HEK293T (cell line): ENCODE measurements at regions not wholly inside any gene's neighbourhood (a gene's known extent, or its start where the extent isn't known, plus 50 kb on each side); places are given as distances from the start of the nearest gene placed in this dataset.
"Not testable (repeated sequence)": the region's sequence is repeated elsewhere in the genome, so short reads cannot be mapped to it uniquely, and the experiment has no call there.

ENCODE experiments used
- CTCF ChIA-PET: fragments of 350-600 bp; formaldehyde crosslinking; extraction: SDS; loops from one replicate; lab custom pipeline; 2021; ENCODE audit warnings: antibody characterized with exemption, inconsistent platforms; lab: Yijun Ruan, JAX
- POLR2A ChIA-PET: fragments of 350-600 bp; formaldehyde crosslinking; extraction: SDS; loops from one replicate; lab custom pipeline; 2020; ENCODE audit warnings: antibody characterized with exemption, inconsistent platforms; lab: Yijun Ruan, JAX
- DNase-seq: peaks from one replicate; pipeline ENCODE4 v3.0.0; 2012; ENCODE audit warnings: mixed read lengths; ENCODE audit errors: extremely low spot score
- ARNT ChIP-seq: fragments of 450-650 bp; IDR thresholded peaks from 2 replicates; pipeline ENCODE4 v1.6.1; 2017; ENCODE audit warnings: mild to moderate bottlenecking
- BHLHE40 ChIP-seq: fragments of 450-650 bp; IDR thresholded peaks from 2 replicates; pipeline ENCODE4 v1.6.1; 2016; ENCODE audit warnings: mild to moderate bottlenecking, moderate library complexity, borderline replicate concordance
- CTBP1 ChIP-seq: fragments of 450-650 bp; IDR thresholded peaks from 2 replicates; pipeline ENCODE4 v1.6.1; 2016; ENCODE audit warnings: borderline replicate concordance
- ELF4 ChIP-seq: fragments of 450-650 bp; IDR thresholded peaks from 2 replicates; pipeline ENCODE4 v1.6.1; 2017; ENCODE audit warnings: antibody characterized with exemption
- FOXA1 ChIP-seq: fragments of 450-650 bp; IDR thresholded peaks from 2 replicates; pipeline ENCODE4 v1.6.1; 2016; ENCODE audit warnings: mild to moderate bottlenecking
- FOXK2 ChIP-seq: fragments of 450-650 bp; IDR thresholded peaks from 2 replicates; pipeline ENCODE4 v1.6.1; 2016; ENCODE audit warnings: mild to moderate bottlenecking
- FOXM1 ChIP-seq: fragments of 450-650 bp; IDR thresholded peaks from 2 replicates; pipeline ENCODE4 v1.6.1; 2017; ENCODE audit warnings: mild to moderate bottlenecking, borderline replicate concordance
- HDGF ChIP-seq: fragments of 450-650 bp; IDR thresholded peaks from 2 replicates; pipeline ENCODE4 v1.6.1; 2017; ENCODE audit warnings: antibody characterized with exemption, borderline replicate concordance
- L3MBTL2 ChIP-seq: fragments of 450-650 bp; conservative IDR thresholded peaks from 2 replicates; pipeline ENCODE4 v1.6.1; 2016; ENCODE audit warnings: mild to moderate bottlenecking
- LEF1 ChIP-seq: fragments of 450-650 bp; IDR thresholded peaks from 2 replicates; pipeline ENCODE4 v1.6.1; 2017; ENCODE audit warnings: mild to moderate bottlenecking, borderline replicate concordance
- NFRKB ChIP-seq: fragments of 450-650 bp; IDR thresholded peaks from 2 replicates; pipeline ENCODE4 v1.6.1; 2016; ENCODE audit warnings: mild to moderate bottlenecking, moderate library complexity
- SP1 ChIP-seq: fragments of 450-650 bp; IDR thresholded peaks from 2 replicates; pipeline ENCODE4 v1.6.1; 2017
- SUZ12 ChIP-seq: fragments of 450-650 bp; IDR thresholded peaks from 2 replicates; pipeline ENCODE4 v1.6.1; 2016; ENCODE audit warnings: mild to moderate bottlenecking
- TARDBP ChIP-seq: fragments of 450-650 bp; IDR thresholded peaks from 2 replicates; pipeline ENCODE4 v1.6.1; 2016
- ZNF384 ChIP-seq: fragments of 450-650 bp; IDR thresholded peaks from 2 replicates; pipeline ENCODE4 v1.6.1; 2016
- TF ChIP-seq, protein P1 (sequence below): fragments of 450-650 bp; IDR thresholded peaks from 2 replicates; pipeline ENCODE4 v1.6.1; 2016

DNA sequence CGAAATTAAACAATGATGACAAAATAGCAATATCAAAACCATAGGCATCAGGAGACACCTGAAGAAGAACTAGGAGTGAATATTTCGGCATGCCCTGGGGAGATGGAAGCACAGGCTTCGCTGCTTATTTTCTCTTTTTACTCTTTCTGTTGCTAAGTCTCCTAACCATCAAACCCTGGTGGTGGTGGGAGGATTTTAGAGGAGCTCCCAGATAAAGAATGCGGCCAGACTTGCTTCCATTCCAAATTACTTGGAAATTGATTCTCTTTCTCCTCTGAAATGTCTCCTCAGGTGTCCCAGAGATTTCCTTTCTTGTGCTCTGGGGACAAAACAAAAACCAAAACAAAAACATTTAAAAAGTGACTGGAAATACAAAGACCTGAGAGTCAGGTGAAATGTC lies 243.0 kb downstream of the KBTBD8 start:
- CTCF ChIA-PET = no interaction called here
- no peak for DNase-seq
- TF ChIP-seq BHLHE40 (no peak), ARNT (no peak), FOXM1 (no peak), L3MBTL2 (no peak), ZNF384 (no peak), SUZ12 (no peak), HDGF (no peak), FOXK2 (no peak), SP1 (no peak), LEF1 (no peak), FOXA1 (no peak), ELF4 (no peak), NFRKB (no peak), CTBP1 (no peak), TARDBP (no peak)
- TF ChIP-seq, protein P1, sequence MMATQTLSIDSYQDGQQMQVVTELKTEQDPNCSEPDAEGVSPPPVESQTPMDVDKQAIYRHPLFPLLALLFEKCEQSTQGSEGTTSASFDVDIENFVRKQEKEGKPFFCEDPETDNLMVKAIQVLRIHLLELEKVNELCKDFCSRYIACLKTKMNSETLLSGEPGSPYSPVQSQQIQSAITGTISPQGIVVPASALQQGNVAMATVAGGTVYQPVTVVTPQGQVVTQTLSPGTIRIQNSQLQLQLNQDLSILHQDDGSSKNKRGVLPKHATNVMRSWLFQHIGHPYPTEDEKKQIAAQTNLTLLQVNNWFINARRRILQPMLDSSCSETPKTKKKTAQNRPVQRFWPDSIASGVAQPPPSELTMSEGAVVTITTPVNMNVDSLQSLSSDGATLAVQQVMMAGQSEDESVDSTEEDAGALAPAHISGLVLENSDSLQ = no peak
- POLR2A ChIA-PET = no interaction called here

DNA sequence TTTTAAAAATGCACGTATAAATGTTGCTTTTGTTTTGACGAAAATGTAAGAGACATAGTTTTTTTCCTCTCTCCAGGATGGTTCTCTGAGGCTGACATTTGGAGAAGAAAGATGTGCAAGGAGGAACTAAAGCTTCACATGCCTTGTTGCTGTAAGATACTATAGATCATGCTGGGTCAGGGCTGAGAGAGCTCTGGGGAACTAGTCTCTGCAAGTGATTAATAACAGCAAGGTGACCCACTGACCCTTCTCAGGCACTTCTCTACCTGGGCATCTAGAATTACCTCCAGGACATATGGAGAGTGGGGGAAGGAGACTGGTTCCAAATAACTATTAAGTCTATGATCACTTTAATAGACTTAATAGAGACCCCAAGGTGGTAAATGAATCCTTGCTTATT lies 246.0 kb downstream of the KBTBD8 start:
- no peak for DNase-seq
- ChIA-PET POLR2A (no interaction called here), CTCF (no interaction called here)
- TF ChIP-seq CTBP1 (no peak), FOXK2 (no peak), ZNF384 (no peak), HDGF (no peak), BHLHE40 (no peak), FOXM1 (no peak), FOXA1 (no peak), ELF4 (no peak), NFRKB (no peak), LEF1 (no peak), SUZ12 (no peak), TARDBP (no peak), SP1 (no peak), ARNT (no peak)
- TF ChIP-seq, protein P1 = no peak

DNA sequence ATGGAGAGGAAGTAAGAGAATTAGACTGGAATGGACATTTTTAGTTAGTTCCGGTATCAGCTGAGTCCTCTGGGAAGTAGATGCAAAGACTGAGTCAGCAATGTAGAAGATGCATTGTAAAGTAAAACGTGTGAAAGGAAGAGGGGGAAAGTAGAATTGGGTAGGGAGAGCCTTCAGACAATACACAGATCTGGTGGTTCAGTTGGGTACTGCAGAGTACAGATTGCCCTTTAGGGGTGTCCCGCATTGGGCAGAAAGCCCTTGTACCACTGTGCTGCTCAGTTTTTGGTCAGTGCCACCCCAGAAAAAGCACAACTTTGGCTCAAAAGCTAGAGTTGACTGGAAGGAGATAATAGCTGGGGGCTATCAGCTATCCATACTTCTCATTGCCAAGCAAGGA lies 247.4 kb downstream of the KBTBD8 start:
- no peak for TF ChIP-seq FOXA1
- no peak for TF ChIP-seq BHLHE40
- TF ChIP-seq LEF1 = no peak
- TF ChIP-seq TARDBP = no peak
- no peak for TF ChIP-seq CTBP1
- no peak for TF ChIP-seq SP1
- CTCF ChIA-PET = no interaction called here
- DNase-seq = no peak
- POLR2A ChIA-PET = no interaction called here

DNA sequence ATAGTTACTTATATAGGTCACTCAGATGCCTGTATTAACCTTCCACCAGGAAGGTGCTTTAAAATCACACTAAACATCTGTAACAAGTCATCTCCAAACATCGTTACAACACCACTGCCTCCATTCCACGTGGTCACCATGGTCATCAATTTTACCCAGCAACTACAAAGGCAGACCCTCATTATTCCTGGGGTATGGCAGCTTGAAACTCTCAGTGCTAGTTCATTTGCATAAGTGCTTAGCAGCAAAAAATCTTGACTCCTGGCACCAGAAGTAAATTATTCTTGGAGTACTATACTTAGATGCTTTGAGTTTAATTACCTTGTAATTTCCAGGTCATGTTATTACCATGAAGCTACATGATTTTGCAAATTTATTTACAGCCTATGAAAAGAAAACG lies 250.6 kb downstream of the KBTBD8 start:
- ChIA-PET CTCF (no interaction called here), POLR2A (no interaction called here)
- no peak for DNase-seq
- TF ChIP-seq LEF1 = no peak
- TF ChIP-seq ZNF384 = no peak
- TF ChIP-seq BHLHE40 = no peak
- no peak for TF ChIP-seq FOXA1
- no peak for TF ChIP-seq TARDBP
- TF ChIP-seq L3MBTL2 = no peak
- TF ChIP-seq SUZ12 = no peak
- TF ChIP-seq SP1 = no peak
- no peak for TF ChIP-seq FOXK2
- TF ChIP-seq ELF4 = no peak
- TF ChIP-seq FOXM1 = no peak
- no peak for TF ChIP-seq HDGF
- TF ChIP-seq, protein P1 = no peak
- TF ChIP-seq ARNT = no peak

DNA sequence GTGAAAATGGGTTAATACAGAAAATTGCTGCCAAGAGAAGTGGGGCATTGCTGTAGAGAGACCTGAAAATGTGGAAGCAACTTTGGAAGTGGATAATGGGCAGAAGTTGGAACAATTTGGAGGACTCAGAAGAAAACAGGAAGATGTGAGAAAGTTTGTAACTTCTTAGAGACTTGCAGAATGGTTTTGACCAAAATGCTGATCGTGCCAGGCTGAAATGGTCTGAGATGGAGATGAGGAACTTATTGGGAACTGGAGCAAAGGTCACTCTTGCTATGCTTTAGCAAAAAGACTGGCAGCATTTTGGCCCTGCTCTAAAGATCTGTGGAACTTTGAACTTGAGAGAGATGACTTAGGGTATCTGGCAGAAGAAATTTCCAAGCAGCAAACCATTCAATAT lies 254.8 kb downstream of the KBTBD8 start:
- DNase-seq, POLR2A ChIA-PET, CTCF ChIA-PET: not testable (repeated sequence)

DNA sequence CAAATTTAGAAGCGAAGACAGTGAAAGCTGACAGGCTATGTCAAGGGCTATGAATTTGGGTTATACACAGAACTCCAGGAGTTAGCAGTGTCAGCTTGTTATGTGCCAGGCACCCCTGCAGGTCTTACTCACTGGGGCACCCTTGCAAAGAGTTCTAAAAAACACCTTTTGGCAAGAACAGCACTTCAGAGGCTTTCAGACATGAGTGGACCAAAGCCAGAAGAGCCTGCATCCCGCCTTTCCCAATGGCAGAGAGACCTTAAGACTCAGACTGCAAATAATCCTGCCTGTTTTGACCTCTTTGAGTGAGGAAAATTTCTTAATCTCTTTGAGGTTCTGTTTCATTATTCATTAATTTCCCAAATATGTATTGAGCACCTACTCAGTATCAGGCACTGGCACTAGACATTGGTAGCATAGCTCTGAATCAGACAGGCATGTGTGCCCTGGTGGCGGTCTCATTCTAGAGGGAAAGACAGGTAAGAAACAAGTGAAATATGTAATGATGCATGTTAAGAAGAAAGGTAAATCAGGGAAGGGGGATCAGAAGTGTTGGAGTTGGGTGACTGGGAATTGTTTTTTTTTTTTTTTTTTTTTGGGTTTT lies 280.0 kb downstream of the KBTBD8 start:
- ChIA-PET CTCF (no interaction called here), POLR2A (no interaction called here)
- DNase-seq = no peak
- no peak for TF ChIP-seq CTBP1
- TF ChIP-seq ZNF384 = no peak
- no peak for TF ChIP-seq LEF1
- TF ChIP-seq HDGF = no peak
- TF ChIP-seq FOXK2 = no peak
- no peak for TF ChIP-seq FOXA1
- TF ChIP-seq SUZ12 = no peak
- no peak for TF ChIP-seq NFRKB
- no peak for TF ChIP-seq TARDBP

DNA sequence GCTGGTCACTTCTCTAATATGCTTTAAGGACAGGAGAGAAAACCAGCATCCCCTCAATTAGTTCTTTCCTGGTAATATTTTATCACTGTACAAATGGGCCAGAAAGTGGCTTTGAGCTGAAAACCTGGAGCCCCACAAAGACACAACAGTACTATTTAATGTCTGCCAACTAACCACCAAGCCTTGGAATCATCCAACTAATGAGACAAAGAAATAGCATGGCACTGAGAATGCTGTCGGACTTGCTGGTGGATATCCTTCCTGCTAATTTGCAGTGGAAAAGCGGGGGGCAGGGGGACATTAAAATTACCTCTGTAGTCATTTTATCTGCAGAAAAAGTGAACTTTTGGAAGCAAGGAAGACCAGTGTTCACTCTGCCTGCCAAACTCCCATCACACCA lies 288.5 kb downstream of the KBTBD8 start:
- TF ChIP-seq FOXA1 (no peak), L3MBTL2 (no peak), NFRKB (no peak), HDGF (no peak), LEF1 (no peak), BHLHE40 (no peak)
- TF ChIP-seq, protein P1 = no peak
- ChIA-PET CTCF (no interaction called here), POLR2A (no interaction called here)
- DNase-seq = no peak
